ENCODE measurements at regions not wholly inside any gene's neighbourhood (a gene's known extent, or its start where the extent isn't known, plus 50 kb on each side); places are given as distances from the start of the nearest gene placed in this dataset.

- TF ChIP-seq CTCF (IDR thresholded peaks at IDR 0.05) (no peak), REST (IDR thresholded peaks at IDR 0.05; ENCODE audit: insufficient read depth in 1 of 2, low read depth in 2 of 2, low read length in 1 of 2) (no peak), POLR2AphosphoS5 (IDR thresholded peaks at IDR 0.05; ENCODE audit: low read depth, low read length) (no peak)
Measured at GRCh38 chr6:81838031-81838430, 85.5 kb upstream of the TENT5A start.

All from Panc1 (cell line).